GM19438 (cell line): ENCODE measurements at regions not wholly inside any gene's neighbourhood (a gene's known extent, or its start where the extent isn't known, plus 50 kb on each side); places are given as distances from the start of the nearest gene placed in this dataset.
"Not testable (repeated sequence)": the region's sequence is repeated elsewhere in the genome, so short reads cannot be mapped to it uniquely, and the experiment has no call there.

Experiments used
- ATAC-seq: cut with Tn5 transposase; IDR thresholded peaks from one replicate; pipeline ENCODE4 v1.9.1; 2021; ENCODE audit warnings: low read depth; ENCODE audit not compliant: unreplicated experiment

DNA sequence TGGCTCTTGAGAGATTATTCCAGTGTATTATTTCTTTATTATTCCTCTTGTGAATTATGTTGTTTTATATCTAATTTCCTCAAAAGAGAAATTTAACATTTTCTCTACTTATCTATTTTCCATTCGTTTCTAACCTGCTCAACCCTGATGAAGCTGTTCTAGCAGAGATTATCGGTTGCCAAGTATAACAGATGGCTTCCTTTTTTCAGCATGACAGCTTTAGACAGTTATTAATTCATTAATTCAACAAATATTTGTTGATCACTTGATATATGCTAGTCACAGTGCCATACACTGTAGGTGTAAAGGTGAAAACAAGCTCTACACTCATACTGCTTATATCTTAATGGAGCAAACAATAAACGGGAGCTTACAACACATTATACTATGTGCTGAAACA lies 137.9 kb upstream of the UBE2E3 start:
- no peak for ATAC-seq

DNA sequence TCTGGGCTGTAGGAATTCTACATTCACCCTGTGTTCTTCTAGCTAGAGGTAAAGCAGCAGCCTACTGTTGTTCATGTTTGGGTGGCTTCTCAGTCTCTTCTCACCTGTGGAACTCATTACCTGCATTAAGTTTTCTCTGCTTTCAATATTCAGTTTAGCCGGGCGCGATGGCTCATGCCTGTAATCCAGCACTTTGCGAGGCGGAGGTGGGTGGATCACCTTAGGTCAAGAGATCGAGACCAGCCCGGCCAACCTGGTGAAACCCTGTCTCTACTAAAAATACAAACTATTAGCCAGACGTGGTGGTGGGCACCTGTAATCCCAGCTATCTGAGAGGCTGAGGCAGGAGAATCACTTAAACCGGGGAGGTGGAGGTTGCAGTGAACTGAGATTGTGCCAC lies 139.8 kb upstream of the UBE2E3 start:
- ATAC-seq, result no peak

DNA sequence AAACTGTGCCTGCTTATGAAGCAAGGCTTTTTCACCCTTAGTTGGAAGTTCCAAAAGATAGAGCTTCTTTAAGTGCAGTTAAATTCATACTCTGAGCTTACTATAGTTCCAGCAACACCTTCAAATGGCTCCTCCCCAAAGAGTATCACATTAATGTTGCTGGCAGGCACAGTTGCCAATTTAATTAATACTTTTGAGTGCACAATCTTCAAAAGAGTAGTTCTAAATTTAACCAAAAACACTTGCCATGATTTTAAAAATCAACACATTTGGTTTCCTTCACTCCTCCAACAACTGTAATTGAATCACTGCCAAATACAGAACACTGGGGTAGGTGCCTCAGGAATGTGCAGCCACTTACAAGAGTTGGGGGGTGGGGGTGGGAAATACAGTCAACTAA lies 150.6 kb upstream of the UBE2E3 start:
- no peak for ATAC-seq

- no peak for ATAC-seq
Observed at GRCh38 chr2:180829261-180829660, 151.1 kb upstream of the UBE2E3 start.

DNA sequence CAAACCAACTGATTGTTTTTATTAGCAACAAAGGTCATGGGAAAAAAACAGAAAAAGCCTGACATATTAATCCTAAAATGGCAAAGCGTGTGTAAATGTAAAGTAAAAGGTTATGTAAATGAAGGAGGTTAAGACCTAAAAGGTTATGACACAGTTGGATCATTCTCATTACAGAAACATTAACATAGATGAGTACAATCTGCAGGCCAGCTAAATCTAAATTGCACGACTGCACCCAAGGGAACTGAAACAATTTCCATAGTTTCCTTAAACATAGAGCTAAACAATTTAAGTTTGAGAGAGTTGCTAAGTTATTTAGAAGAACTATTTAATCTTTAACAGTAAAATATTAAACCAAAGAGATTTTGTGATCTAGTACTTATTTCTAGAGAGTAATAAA lies 151.6 kb upstream of the UBE2E3 start:
- no peak for ATAC-seq

- no peak for ATAC-seq
Observed at GRCh38 chr2:180823546-180824141, 156.8 kb upstream of the UBE2E3 start.

GRCh38 chr2:180819106-180819505 lies 161.3 kb upstream of the UBE2E3 start:
- ATAC-seq, result no peak

- ATAC-seq, result not testable (repeated sequence)
Observed at GRCh38 chr2:180818700-180819099, 161.7 kb upstream of the UBE2E3 start.

DNA sequence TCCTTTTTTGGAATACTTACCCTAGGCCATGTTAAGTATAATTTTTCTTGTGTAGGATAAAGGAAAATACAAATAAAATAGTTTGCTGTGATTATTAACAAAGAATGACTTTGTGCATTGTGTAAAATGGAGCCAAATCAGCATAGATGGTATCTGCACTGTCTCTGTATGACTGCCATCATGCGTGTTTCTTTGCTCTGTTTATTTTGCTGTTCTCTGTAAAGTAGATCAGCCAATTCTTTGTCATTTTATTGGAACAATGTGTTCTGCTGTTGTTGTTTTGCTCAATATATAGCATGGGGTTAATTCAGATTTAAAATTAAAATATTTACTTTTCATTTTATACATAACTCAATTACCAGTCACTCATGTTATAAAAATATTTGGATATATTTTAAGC lies 181.3 kb upstream of the UBE2E3 start:
- no peak for ATAC-seq

- no peak for ATAC-seq
Observed at GRCh38 chr2:180790891-180791290, 189.5 kb upstream of the UBE2E3 start.

DNA sequence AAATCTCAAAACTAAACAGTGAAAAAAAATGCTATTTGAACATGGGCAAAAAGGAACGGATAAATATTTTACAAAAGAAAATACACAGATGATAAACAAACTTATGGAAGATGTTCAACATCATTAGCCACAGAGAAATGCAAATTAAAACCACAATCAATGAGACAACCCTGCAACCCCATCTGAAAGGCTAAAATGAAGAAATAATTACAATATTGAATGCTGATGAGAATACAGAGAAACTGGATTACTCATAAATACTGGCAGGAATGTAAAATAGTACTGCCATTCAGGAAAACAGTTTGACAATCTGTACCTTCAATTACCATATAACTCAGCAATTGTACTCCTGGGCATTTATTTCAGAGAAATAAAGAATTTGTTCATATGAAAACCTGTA lies 193.1 kb upstream of the UBE2E3 start:
- no peak for ATAC-seq

- no peak for ATAC-seq
Observed at GRCh38 chr2:180781276-180781675, 199.1 kb upstream of the UBE2E3 start.

GRCh38 chr2:180778291-180778690 lies 202.1 kb upstream of the UBE2E3 start:
- ATAC-seq, result no peak

DNA sequence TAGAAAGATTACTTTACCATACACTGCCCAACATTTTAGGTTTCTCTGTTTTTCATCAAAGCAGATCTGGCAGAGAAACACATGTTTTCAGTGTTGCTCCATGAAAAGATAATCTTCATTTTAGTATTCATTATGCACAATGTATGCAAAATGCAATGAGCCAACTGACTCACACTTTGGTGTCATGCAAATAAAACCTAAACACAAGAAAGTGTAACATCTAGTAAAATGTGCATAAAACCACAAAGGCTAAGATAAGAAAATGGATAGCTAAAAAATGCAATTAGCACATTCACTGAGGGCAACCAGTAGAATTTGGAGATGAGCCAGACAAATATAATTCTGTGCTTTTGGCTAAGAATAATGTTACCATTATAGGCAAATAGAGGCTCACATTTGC lies 203.5 kb upstream of the UBE2E3 start:
- no peak for ATAC-seq

- ATAC-seq, result no peak
Observed at GRCh38 chr2:180775711-180776110, 204.7 kb upstream of the UBE2E3 start.

- not testable (repeated sequence) for ATAC-seq
Observed at GRCh38 chr2:180765316-180765715, 215.1 kb upstream of the UBE2E3 start.

DNA sequence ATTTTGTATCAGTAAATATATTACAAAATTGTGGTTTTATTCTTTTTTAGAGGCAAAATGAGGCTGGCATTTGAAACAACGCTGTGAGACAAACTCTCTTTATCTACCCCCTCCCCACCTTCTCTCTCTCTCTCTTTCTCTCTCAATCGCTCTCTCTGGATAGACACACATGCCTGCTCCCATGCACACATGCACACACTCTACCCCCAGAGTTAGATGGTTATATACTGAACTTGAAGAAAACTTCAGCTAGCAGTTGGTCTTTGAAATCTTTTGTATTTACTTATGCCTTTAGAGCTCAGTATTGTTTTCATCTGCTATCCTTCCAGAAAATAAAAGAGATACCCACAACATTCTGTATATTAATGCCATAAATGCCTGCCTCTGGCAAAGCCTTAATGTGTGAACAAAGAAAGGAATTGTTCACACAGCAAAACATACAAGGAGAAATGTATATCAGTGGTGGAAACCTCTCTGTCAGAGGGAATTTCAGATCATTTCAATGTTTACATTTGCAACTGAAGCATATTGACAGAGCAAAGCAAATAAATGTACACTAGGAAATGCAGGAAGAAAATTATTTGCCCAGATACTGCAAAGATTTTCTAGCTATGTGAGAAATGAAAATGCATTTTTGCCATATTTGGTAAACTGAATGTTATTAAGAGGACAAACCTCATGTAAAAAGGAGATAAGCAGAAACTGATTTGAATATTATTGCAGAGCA lies 217.0 kb upstream of the UBE2E3 start:
- ATAC-seq, result no peak

DNA sequence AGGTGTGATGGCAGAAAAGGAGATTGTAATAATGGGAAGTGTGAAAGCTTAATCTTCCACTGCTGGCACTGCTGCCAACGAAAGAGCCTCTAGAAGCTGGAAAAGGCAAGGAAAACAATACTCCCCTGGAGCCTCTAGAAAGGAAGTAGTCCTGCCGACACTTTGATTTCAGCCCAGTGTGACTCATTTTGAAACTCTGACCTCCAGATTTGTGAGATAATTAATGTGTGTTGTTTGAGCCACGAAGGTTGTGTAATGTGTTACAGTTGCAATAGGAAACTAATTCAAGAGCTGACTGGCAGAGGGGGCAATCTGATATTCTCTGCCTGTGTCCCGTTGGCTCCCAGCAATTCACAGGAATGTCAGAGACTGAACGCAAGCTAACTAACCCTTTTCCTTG lies 219.2 kb upstream of the UBE2E3 start:
- no peak for ATAC-seq

GRCh38 chr2:180759631-180760030 lies 220.8 kb upstream of the UBE2E3 start:
- ATAC-seq, result no peak

DNA sequence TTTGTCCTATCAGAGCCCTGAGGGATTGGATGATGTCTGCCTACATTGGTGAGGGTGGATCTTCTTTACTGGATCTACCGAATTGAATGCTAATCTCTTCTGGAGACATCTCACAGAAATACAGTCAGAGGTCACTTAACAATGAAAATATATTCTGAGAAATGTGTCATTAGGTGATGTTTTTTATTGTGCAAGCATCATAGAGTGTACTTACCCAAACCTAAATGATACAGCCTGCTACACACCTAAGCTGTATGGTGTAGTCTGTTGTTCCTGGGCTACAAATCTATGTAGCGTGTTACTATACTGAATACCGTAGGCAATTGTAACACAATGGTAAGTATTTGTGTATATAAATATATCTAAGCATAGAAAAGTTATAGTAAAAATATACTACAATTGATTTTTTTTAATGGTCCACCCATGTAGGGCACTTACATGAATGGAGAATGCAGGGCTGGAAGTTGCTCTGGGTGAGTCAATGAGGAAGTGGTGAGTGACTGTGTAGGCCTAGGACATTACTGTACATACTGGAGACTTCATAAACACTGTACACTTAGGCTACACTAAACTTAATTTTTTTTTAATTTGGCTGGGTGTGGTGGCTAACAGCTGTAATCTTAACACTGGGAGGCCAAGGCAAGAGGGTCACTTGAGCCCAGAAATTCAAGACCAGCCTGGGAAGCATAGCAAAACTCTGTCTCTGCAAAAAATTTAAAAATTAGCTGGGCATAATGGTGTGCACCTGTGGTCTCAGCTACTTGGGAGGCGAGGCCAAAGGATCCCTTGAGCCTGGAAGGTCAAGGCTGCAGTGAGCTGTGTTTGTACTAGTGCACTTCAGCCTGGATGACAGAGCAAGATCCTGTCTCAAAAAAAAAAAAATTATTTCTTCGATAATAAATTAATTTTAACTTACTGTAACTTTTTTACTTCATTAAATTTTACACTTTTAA lies 226.3 kb upstream of the UBE2E3 start:
- ATAC-seq, result no peak

GRCh38 chr2:180751306-180751920 lies 229.0 kb upstream of the UBE2E3 start:
- ATAC-seq, result no peak
